Activated T-helper 17 cell treated with anti-CD3 and anti-CD28 coated beads, Interleukin-2, amount 50 U/mL, for 72 hours (primary cell): ENCODE measurements at regions not wholly inside any gene's neighbourhood (a gene's known extent, or its start where the extent isn't known, plus 50 kb on each side); places are given as distances from the start of the nearest gene placed in this dataset.

Experiments used
- ATAC-seq: fragments of 150-1000 bp; cut with Tn5 transposase; replicated peaks from 2 replicates; pipeline ENCODE4 v1.10.0; 2021; ENCODE audit warnings: mild to moderate bottlenecking, moderate library complexity
- H3K27ac Mint-ChIP-seq: one replicate; pipeline ENCODE4 v1.8.0; 2022; ENCODE audit warnings: mixed read lengths
- H3K27me3 Mint-ChIP-seq: one replicate; pipeline ENCODE4 v1.8.0; 2022; ENCODE audit warnings: mixed read lengths
- H3K36me3 Mint-ChIP-seq: one replicate; pipeline ENCODE4 v1.8.0; 2022; ENCODE audit warnings: low read depth, mild to moderate bottlenecking, mixed read lengths
- H3K4me1 Mint-ChIP-seq: one replicate; pipeline ENCODE4 v1.8.0; 2022; ENCODE audit warnings: mixed read lengths
- H3K4me3 Mint-ChIP-seq: one replicate; pipeline ENCODE4 v1.8.0; 2022; ENCODE audit warnings: mild to moderate bottlenecking, mixed read lengths
- H3K9me3 Mint-ChIP-seq: one replicate; pipeline ENCODE4 v1.8.0; 2022; ENCODE audit warnings: mixed read lengths

DNA sequence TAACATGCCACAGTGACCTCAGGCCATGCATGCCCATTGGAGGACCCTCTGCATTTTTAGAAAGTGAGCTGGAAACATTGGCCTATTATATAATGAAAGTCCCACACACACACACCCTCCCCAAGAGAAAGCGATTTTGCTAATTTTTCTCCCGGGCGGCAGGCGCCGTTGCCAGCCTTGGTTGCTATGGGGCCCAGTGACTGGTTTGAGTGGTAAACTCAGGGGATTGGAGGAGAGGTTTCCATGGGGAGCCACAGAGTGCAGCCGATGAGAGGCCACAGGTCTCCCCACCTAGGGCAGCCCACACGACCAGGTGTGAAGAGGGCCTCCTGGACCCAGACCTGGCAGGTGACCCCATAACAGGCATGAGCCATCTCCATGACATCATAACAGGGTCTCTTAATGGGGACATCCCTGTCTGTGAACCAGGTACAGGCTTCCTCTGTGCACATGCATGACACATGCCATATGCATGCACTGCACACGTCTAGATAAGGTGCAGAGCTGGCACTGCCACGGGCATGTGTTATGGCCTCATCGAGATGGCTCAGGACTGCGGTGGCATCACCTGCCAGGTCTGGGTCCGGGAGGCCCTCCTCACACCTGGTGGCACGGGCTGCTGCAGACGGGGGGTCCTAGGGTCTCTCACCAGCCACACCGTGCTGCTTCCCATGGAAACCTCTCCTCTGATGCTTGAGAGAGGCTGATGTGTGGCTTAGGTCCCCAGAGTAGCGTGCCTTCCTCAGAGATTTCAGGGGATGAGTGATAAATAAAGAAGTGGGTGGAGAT, 144.1 kb downstream of the RBFOX3 start:
- no peak overlapping the region for H3K27ac Mint-ChIP-seq
- H3K27me3 Mint-ChIP-seq, result no peaks in the 10 kb centered on the region
- H3K36me3 Mint-ChIP-seq, result no peaks in the 10 kb centered on the region
- no peak overlapping the region for H3K4me3 Mint-ChIP-seq
- H3K9me3 Mint-ChIP-seq, result no peaks in the 10 kb centered on the region
- no peaks in the 10 kb centered on the region for H3K4me1 Mint-ChIP-seq
- no peak for ATAC-seq

GRCh38 chr17:79465681-79466025, 145.2 kb downstream of the RBFOX3 start:
- Mint-ChIP-seq H3K27ac (no peak overlapping the region), H3K36me3 (no peaks in the 10 kb centered on the region), H3K9me3 (no peaks in the 10 kb centered on the region), H3K4me3 (no peak overlapping the region), H3K27me3 (no peaks in the 10 kb centered on the region), H3K4me1 (no peaks in the 10 kb centered on the region)
- ATAC-seq, result no peak

- Mint-ChIP-seq H3K4me3 (no peak overlapping the region), H3K9me3 (no peaks in the 10 kb centered on the region), H3K36me3 (no peaks in the 10 kb centered on the region), H3K4me1 (no peaks in the 10 kb centered on the region), H3K27ac (no peak overlapping the region), H3K27me3 (no peaks in the 10 kb centered on the region)
- no peak for ATAC-seq
Observed at GRCh38 chr17:79465011-79465680, 145.7 kb downstream of the RBFOX3 start.

DNA sequence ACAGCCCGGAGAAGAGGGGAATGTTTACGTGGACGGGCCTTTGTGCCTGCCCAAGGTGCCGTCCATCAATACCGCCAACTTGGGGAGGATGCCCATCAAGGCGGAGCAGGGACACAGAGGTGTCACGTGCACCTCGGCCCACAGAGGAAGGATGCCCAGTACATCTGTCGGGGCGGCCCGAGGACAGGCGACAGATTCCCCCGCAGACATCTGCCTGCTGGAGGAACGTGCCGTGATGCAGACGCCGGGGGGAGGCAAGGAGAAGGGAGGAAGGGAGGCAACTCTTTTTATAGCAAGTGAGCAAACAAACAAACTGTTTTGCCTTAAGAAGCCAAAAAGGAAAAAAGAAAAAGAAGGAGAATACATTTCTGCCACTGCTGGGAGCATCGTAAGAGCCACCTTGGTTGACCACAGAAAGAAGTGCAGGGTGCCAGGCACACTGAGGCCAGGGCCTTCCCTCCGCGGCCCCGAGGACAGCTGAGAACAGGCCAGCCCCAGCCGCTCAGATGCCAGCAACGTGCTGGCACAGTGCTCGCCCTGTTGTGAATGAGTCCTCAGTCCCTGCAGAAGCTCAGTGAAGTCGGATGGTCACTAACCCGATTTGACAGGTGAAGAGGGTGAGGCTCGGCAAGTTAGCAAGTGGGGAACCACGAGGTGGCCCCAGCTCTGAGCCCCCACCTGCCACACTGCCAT, 146.4 kb downstream of the RBFOX3 start:
- Mint-ChIP-seq H3K27me3 (no peaks in the 10 kb centered on the region), H3K4me3 (no peak overlapping the region), H3K4me1 (no peaks in the 10 kb centered on the region), H3K27ac (no peak overlapping the region), H3K9me3 (no peaks in the 10 kb centered on the region), H3K36me3 (no peaks in the 10 kb centered on the region)
- no peak for ATAC-seq

GRCh38 chr17:79463421-79464317, 147.2 kb downstream of the RBFOX3 start:
- Mint-ChIP-seq H3K4me1 (no peaks in the 10 kb centered on the region), H3K36me3 (no peaks in the 10 kb centered on the region), H3K27ac (no peak overlapping the region), H3K27me3 (no peaks in the 10 kb centered on the region), H3K4me3 (no peak overlapping the region), H3K9me3 (no peaks in the 10 kb centered on the region)
- no peak for ATAC-seq

GRCh38 chr17:79461041-79461440, 149.8 kb downstream of the RBFOX3 start:
- Mint-ChIP-seq H3K27me3 (peaks cover 5% of the 10 kb centered on the region), H3K36me3 (no peaks in the 10 kb centered on the region), H3K4me1 (no peaks in the 10 kb centered on the region), H3K27ac (no peak overlapping the region), H3K4me3 (no peak overlapping the region), H3K9me3 (no peaks in the 10 kb centered on the region)
- ATAC-seq, result no peak

GRCh38 chr17:79459846-79460245, 151.0 kb downstream of the RBFOX3 start:
- Mint-ChIP-seq H3K27me3 (peaks cover 11% of the 10 kb centered on the region), H3K36me3 (no peaks in the 10 kb centered on the region), H3K9me3 (no peaks in the 10 kb centered on the region), H3K27ac (no peak overlapping the region), H3K4me3 (no peak overlapping the region), H3K4me1 (no peaks in the 10 kb centered on the region)
- no peak for ATAC-seq

- Mint-ChIP-seq H3K27me3 (peaks cover 11% of the 10 kb centered on the region), H3K4me3 (no peak overlapping the region), H3K27ac (no peak overlapping the region), H3K4me1 (no peaks in the 10 kb centered on the region), H3K36me3 (no peaks in the 10 kb centered on the region), H3K9me3 (no peaks in the 10 kb centered on the region)
- ATAC-seq, result no peak
Observed at GRCh38 chr17:79459003-79459655, 151.7 kb downstream of the RBFOX3 start.

GRCh38 chr17:79458356-79458755, 152.5 kb downstream of the RBFOX3 start:
- Mint-ChIP-seq H3K27me3 (peaks cover 14% of the 10 kb centered on the region), H3K36me3 (no peaks in the 10 kb centered on the region), H3K4me1 (no peaks in the 10 kb centered on the region), H3K4me3 (no peak overlapping the region), H3K27ac (no peak overlapping the region), H3K9me3 (no peaks in the 10 kb centered on the region)
- ATAC-seq, result no peak

DNA sequence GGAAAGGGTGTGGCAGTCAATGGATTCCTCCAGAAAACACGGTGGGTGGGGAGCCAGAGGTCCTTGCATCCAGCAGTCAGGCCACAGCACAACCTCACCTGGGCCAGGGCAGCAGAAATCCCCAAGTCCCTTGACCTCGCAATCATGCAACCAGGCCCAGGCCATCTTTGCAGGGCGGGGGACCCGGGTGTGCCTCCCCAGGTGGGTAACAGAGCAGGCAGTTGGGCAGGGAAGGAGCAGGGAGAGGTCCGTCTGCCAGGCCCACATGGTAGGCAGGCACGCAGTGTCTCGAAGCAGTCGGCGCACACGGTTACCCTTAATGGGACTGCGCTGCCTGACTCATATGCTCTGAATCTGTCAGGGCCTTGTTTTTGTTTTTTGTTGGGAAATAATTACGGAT, 153.0 kb downstream of the RBFOX3 start:
- H3K36me3 Mint-ChIP-seq, result no peaks in the 10 kb centered on the region
- H3K27me3 Mint-ChIP-seq, result peaks cover 16% of the 10 kb centered on the region
- no peaks in the 10 kb centered on the region for H3K9me3 Mint-ChIP-seq
- ATAC-seq, result no peak
- H3K4me1 Mint-ChIP-seq, result no peaks in the 10 kb centered on the region
- no peak overlapping the region for H3K4me3 Mint-ChIP-seq
- no peak overlapping the region for H3K27ac Mint-ChIP-seq

GRCh38 chr17:79457376-79457775, 153.5 kb downstream of the RBFOX3 start:
- no peak overlapping the region for H3K4me3 Mint-ChIP-seq
- no peak for ATAC-seq
- no peaks in the 10 kb centered on the region for H3K36me3 Mint-ChIP-seq
- H3K27ac Mint-ChIP-seq, result no peak overlapping the region
- no peaks in the 10 kb centered on the region for H3K4me1 Mint-ChIP-seq
- peaks cover 17% of the 10 kb centered on the region for H3K27me3 Mint-ChIP-seq
- H3K9me3 Mint-ChIP-seq, result no peaks in the 10 kb centered on the region

- no peak overlapping the region for H3K27ac Mint-ChIP-seq
- ATAC-seq, result no peak
- H3K9me3 Mint-ChIP-seq, result no peaks in the 10 kb centered on the region
- no peaks in the 10 kb centered on the region for H3K4me1 Mint-ChIP-seq
- H3K27me3 Mint-ChIP-seq, result peaks cover 23% of the 10 kb centered on the region
- no peaks in the 10 kb centered on the region for H3K36me3 Mint-ChIP-seq
- no peak overlapping the region for H3K4me3 Mint-ChIP-seq
Observed at GRCh38 chr17:79455636-79456035, 155.2 kb downstream of the RBFOX3 start.

GRCh38 chr17:79454826-79455225, 156.0 kb downstream of the RBFOX3 start:
- no peak overlapping the region for H3K4me3 Mint-ChIP-seq
- H3K36me3 Mint-ChIP-seq, result no peaks in the 10 kb centered on the region
- ATAC-seq, result no peak
- H3K27me3 Mint-ChIP-seq, result peaks cover 23% of the 10 kb centered on the region
- no peak overlapping the region for H3K27ac Mint-ChIP-seq
- no peaks in the 10 kb centered on the region for H3K9me3 Mint-ChIP-seq
- H3K4me1 Mint-ChIP-seq, result no peaks in the 10 kb centered on the region

- H3K36me3 Mint-ChIP-seq, result no peaks in the 10 kb centered on the region
- H3K9me3 Mint-ChIP-seq, result no peaks in the 10 kb centered on the region
- ATAC-seq, result no peak
- no peaks in the 10 kb centered on the region for H3K4me1 Mint-ChIP-seq
- no peak overlapping the region for H3K27ac Mint-ChIP-seq
- H3K27me3 Mint-ChIP-seq, result peaks cover 23% of the 10 kb centered on the region
- H3K4me3 Mint-ChIP-seq, result no peak overlapping the region
Observed at GRCh38 chr17:79453481-79453880, 157.4 kb downstream of the RBFOX3 start.
